Naive B cell (primary cell): ENCODE measurements at regions not wholly inside any gene's neighbourhood (a gene's known extent, or its start where the extent isn't known, plus 50 kb on each side); places are given as distances from the start of the nearest gene placed in this dataset.

ENCODE experiments used
- ATAC-seq, 2 donors: fragments of 150-1000 bp; cut with Tn5 transposase; 2 replicates each; pipeline ENCODE4 v1.10.0; 2021; ENCODE audit warnings: low read depth in 2 of 2, mild to moderate bottlenecking in 2 of 2, moderate library complexity in 2 of 2
- DNase-seq: peaks from one replicate; pipeline ENCODE4 v3.0.0; 2022
- H3K27ac Mint-ChIP-seq, 6 donors: one replicate each; pipeline ENCODE4 v1.8.0; 2020 to 2022; ENCODE audit warnings: mild to moderate bottlenecking in 6 of 6, mixed read lengths in 6 of 6, moderate library complexity in 5 of 6, inconsistent platforms in 2 of 6
- H3K27me3 Mint-ChIP-seq, 3 donors: one replicate each; pipeline ENCODE4 v1.8.0; 2021 to 2022; ENCODE audit warnings: mixed read lengths in 3 of 3, mild to moderate bottlenecking in 1 of 3
- H3K36me3 Mint-ChIP-seq, 2 donors: one replicate each; pipeline ENCODE4 v1.8.0; 2020 to 2022; ENCODE audit warnings: mixed read lengths in 2 of 2, inconsistent platforms in 1 of 2, mild to moderate bottlenecking in 1 of 2
- H3K4me1 Mint-ChIP-seq, 3 donors: one replicate each; pipeline ENCODE4 v1.8.0; 2020 to 2022; ENCODE audit warnings: mixed read lengths in 3 of 3, inconsistent platforms in 1 of 3, mild to moderate bottlenecking in 1 of 3, moderate library complexity in 1 of 3
- H3K4me3 Mint-ChIP-seq, 8 donors: one replicate each; pipeline ENCODE4 v1.8.0; 2020 to 2022; ENCODE audit warnings: mild to moderate bottlenecking in 8 of 8, mixed read lengths in 8 of 8, moderate library complexity in 8 of 8, inconsistent platforms in 2 of 8
- H3K9me3 Mint-ChIP-seq, 7 donors: one replicate each; pipeline ENCODE4 v1.8.0; 2020 to 2022; ENCODE audit warnings: mixed read lengths in 7 of 7, mild to moderate bottlenecking in 5 of 7, inconsistent platforms in 2 of 7, moderate library complexity in 1 of 7

- Mint-ChIP-seq H3K4me3 (no peak overlapping the region), H3K36me3 (no peaks in the 10 kb centered on the region), H3K27me3 (no peaks in the 10 kb centered on the region), H3K4me1 (no peaks in the 10 kb centered on the region), H3K27ac (no peak overlapping the region), H3K9me3 (peaks cover 0 to 7% (median 3%) of the 10 kb centered on the region in 7 donors)
- DNase-seq: no peak
- ATAC-seq: no peak
These were observed 1228.1 kb upstream of the GYPC start for GRCh38 chr2:125427721-125428315.

- DNase-seq (no peak), ATAC-seq (no peak)
- H3K4me1 Mint-ChIP-seq: no peaks in the 10 kb centered on the region
- H3K9me3 Mint-ChIP-seq: peaks cover 0 to 8% (median 4%) of the 10 kb centered on the region in 7 donors
- H3K27me3 Mint-ChIP-seq: no peaks in the 10 kb centered on the region
- H3K4me3 Mint-ChIP-seq: no peak overlapping the region
- H3K27ac Mint-ChIP-seq: no peak overlapping the region
- H3K36me3 Mint-ChIP-seq: no peaks in the 10 kb centered on the region
These were observed 1211.9 kb upstream of the GYPC start for GRCh38 chr2:125444106-125444505.

DNA sequence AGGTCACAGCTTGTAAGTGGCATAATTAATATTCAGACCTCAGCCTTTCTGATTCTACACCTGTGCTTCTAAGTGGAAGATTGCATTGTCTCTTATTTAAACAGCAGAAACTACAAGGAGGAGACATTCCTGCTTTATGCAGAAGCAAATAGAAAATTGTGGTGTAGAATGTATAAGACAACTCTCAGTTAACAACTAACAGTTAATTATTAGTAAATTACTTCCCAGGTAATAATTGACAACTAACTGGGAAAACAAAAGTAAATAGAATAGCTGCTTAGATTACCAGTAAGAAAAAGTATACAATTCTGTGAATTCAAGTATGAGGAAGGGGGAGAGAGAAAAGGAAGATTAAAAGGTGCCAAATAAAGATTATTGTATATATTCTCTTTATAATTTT lies 1210.5 kb upstream of the GYPC start:
- H3K27me3 Mint-ChIP-seq: no peaks in the 10 kb centered on the region
- peaks cover 2 to 8% (median 4%) of the 10 kb centered on the region in 7 donors for H3K9me3 Mint-ChIP-seq
- DNase-seq: no peak
- ATAC-seq: no peak
- H3K27ac Mint-ChIP-seq: no peak overlapping the region
- no peaks in the 10 kb centered on the region for H3K36me3 Mint-ChIP-seq
- H3K4me1 Mint-ChIP-seq: no peaks in the 10 kb centered on the region
- H3K4me3 Mint-ChIP-seq: peak overlapping the region in 1 of 8 donors; percentile 18

GRCh38 chr2:125450092-125450491 lies 1205.9 kb upstream of the GYPC start:
- no peaks in the 10 kb centered on the region for H3K36me3 Mint-ChIP-seq
- DNase-seq: no peak
- no peak overlapping the region for H3K4me3 Mint-ChIP-seq
- ATAC-seq: no peak
- no peaks in the 10 kb centered on the region for H3K27me3 Mint-ChIP-seq
- H3K4me1 Mint-ChIP-seq: no peaks in the 10 kb centered on the region
- H3K27ac Mint-ChIP-seq: no peak overlapping the region
- peaks cover 0 to 20% (median 5%) of the 10 kb centered on the region in 7 donors for H3K9me3 Mint-ChIP-seq

DNA sequence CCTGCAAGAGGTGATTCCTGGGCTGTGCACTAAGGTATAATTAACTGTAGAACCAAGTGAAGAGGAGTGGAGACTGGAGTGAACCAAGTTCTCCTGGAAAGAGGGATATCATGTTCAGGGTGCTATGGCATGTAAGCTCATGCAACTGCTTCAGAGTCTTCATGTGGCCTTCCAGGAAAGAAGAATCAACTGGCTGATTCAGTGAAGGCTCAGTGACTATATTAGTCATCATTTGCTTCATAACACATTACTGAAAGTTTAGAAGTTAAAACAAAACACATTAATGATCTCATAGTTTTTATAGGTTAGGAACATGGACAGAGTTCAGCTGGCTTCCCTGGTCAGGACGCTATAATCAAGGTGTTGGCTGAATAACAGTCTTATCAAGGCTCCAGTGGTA lies 1200.8 kb upstream of the GYPC start:
- H3K27ac Mint-ChIP-seq: no peak overlapping the region
- no peaks in the 10 kb centered on the region for H3K27me3 Mint-ChIP-seq
- H3K4me1 Mint-ChIP-seq: no peaks in the 10 kb centered on the region
- H3K9me3 Mint-ChIP-seq: peaks cover 0 to 20% (median 3%) of the 10 kb centered on the region in 7 donors
- no peak overlapping the region for H3K4me3 Mint-ChIP-seq
- H3K36me3 Mint-ChIP-seq: no peaks in the 10 kb centered on the region
- no peak for DNase-seq
- ATAC-seq: no peak

- no peaks in the 10 kb centered on the region for H3K27me3 Mint-ChIP-seq
- H3K27ac Mint-ChIP-seq: no peak overlapping the region
- peaks cover 0 to 18% (median 4%) of the 10 kb centered on the region in 7 donors for H3K9me3 Mint-ChIP-seq
- DNase-seq (no peak), ATAC-seq (no peak)
- no peaks in the 10 kb centered on the region for H3K36me3 Mint-ChIP-seq
- no peaks in the 10 kb centered on the region for H3K4me1 Mint-ChIP-seq
- no peak overlapping the region for H3K4me3 Mint-ChIP-seq
These were observed 1199.1 kb upstream of the GYPC start for GRCh38 chr2:125456693-125457363.

DNA sequence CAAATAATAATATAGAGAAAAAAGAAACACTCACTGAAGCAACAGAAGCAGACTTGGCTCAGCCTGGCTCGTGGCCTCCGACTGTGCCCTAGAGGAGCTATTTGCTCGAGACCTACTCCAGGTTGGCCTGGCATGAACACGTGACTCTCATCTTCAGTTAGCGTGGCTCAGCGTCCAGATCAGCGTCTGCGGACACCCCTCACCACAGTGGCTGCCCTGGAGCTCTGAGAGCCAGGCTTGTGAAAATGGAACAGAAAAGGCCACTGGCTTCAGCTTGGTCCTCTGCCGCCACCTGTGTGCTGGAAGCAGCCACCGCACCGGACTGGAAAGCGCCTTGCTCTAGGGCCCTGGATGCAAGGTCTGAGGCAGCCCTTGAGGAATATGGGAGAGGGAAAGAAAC lies 1184.0 kb upstream of the GYPC start:
- ATAC-seq: no peak
- Mint-ChIP-seq H3K4me3 (no peak overlapping the region), H3K36me3 (peaks cover 0 to 7% of the 10 kb centered on the region in 2 donors)

GRCh38 chr2:125479143-125479636 lies 1176.8 kb upstream of the GYPC start:
- Mint-ChIP-seq H3K36me3 (peaks cover 0 to 7% of the 10 kb centered on the region in 2 donors), H3K4me1 (no peaks in the 10 kb centered on the region), H3K9me3 (peaks cover 4 to 29% (median 16%) of the 10 kb centered on the region in 7 donors), H3K4me3 (no peak overlapping the region), H3K27me3 (no peaks in the 10 kb centered on the region), H3K27ac (no peak overlapping the region)
- DNase-seq: no peak
- no peak for ATAC-seq

More for the DNA sequence above, 1184.0 kb upstream of the GYPC start:
- Mint-ChIP-seq H3K4me1 (no peaks in the 10 kb centered on the region), H3K27me3 (no peaks in the 10 kb centered on the region), H3K27ac (peak overlapping the region in 2 of 6 donors; percentile 14 to 24), H3K9me3 (peaks cover 1 to 22% (median 13%) of the 10 kb centered on the region in 7 donors)
- DNase-seq: no peak

- Mint-ChIP-seq H3K27ac (no peak overlapping the region), H3K4me1 (no peaks in the 10 kb centered on the region), H3K9me3 (peaks cover 0 to 17% (median 8%) of the 10 kb centered on the region in 7 donors), H3K27me3 (no peaks in the 10 kb centered on the region), H3K4me3 (no peak overlapping the region), H3K36me3 (no peaks in the 10 kb centered on the region)
- no peak for ATAC-seq
- DNase-seq: no peak
These were observed 1165.7 kb upstream of the GYPC start for GRCh38 chr2:125490308-125490707.

DNA sequence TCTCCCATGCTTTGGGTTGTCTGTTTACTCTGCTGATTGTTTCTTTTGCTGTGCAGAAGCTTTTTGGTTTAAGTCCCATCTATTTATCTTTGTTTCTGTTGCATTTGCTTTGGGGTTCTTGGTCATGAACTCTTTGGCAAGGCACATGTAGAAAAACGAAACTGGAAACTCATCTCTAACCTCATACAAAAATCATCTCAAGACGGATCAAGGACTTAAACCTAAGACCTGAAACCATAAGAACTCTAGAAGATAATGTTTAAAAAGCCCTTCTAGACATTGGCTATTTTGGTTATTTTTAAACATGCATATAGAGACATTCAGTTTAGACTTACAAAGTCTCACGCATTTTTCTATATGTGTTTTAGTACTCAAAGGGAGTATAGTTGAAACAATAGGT lies 1164.3 kb upstream of the GYPC start:
- Mint-ChIP-seq H3K4me3 (no peak overlapping the region), H3K27ac (no peak overlapping the region), H3K9me3 (peaks cover 0 to 17% (median 7%) of the 10 kb centered on the region in 7 donors), H3K4me1 (no peaks in the 10 kb centered on the region), H3K36me3 (no peaks in the 10 kb centered on the region), H3K27me3 (no peaks in the 10 kb centered on the region)
- DNase-seq: no peak
- no peak for ATAC-seq

DNA sequence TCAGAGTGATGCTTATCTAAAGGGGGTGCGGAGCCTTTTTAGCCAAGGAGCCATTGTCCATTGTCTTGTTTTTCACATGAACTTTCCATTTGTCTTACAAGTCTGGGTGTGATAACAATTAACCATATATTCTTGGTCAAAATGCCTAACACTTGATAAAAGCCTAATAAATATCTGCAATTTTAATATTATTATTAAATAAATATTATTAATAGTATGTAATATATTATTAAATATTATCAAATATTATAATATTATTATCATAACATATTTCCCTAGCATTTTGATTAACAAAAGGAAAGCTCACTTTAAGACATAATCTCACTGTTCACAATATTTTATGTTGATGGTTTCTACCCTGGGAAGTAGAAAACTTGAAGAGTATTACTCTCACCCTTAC lies 1143.6 kb upstream of the GYPC start:
- H3K4me1 Mint-ChIP-seq: no peaks in the 10 kb centered on the region
- no peak overlapping the region for H3K27ac Mint-ChIP-seq
- H3K36me3 Mint-ChIP-seq: no peaks in the 10 kb centered on the region
- no peak for DNase-seq
- no peaks in the 10 kb centered on the region for H3K27me3 Mint-ChIP-seq
- no peak for ATAC-seq
- H3K4me3 Mint-ChIP-seq: no peak overlapping the region
- H3K9me3 Mint-ChIP-seq: peaks cover 0 to 8% (median 2%) of the 10 kb centered on the region in 7 donors

- Mint-ChIP-seq H3K27ac (no peak overlapping the region), H3K4me1 (no peaks in the 10 kb centered on the region), H3K36me3 (no peaks in the 10 kb centered on the region), H3K4me3 (no peak overlapping the region), H3K9me3 (peaks cover 0 to 14% (median 4%) of the 10 kb centered on the region in 7 donors), H3K27me3 (no peaks in the 10 kb centered on the region)
- DNase-seq (no peak), ATAC-seq (no peak)
These were observed 1139.4 kb upstream of the GYPC start for GRCh38 chr2:125516496-125517109.

DNA sequence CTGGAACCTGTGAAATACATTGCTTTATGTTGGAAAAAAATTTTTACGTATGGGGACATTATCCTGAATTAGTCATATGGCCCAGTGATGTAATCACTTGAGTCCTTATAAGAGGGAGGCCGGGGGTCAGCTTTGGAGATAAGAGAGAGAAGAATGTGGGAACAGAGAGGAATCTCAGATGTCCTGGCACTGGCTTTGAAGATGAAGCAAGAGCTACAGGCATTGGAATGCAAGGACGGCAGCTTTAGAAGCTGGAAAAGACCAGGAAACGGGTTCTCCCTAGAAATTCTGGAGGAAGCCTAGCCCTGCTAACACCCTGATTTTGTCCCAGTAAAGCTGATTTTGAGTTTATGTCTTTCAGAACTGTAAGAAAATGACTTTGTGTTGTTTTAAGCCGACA lies 1129.9 kb upstream of the GYPC start:
- no peaks in the 10 kb centered on the region for H3K36me3 Mint-ChIP-seq
- H3K9me3 Mint-ChIP-seq: peaks cover 0 to 6% (median 0%) of the 10 kb centered on the region in 7 donors
- H3K27me3 Mint-ChIP-seq: no peaks in the 10 kb centered on the region
- ATAC-seq: no peak
- no peak overlapping the region for H3K27ac Mint-ChIP-seq
- no peak for DNase-seq
- no peak overlapping the region for H3K4me3 Mint-ChIP-seq
- no peaks in the 10 kb centered on the region for H3K4me1 Mint-ChIP-seq

GRCh38 chr2:125535089-125535488 lies 1120.9 kb upstream of the GYPC start:
- no peak overlapping the region for H3K4me3 Mint-ChIP-seq
- no peak overlapping the region for H3K27ac Mint-ChIP-seq
- no peak for ATAC-seq
- no peaks in the 10 kb centered on the region for H3K4me1 Mint-ChIP-seq
- H3K9me3 Mint-ChIP-seq: peaks cover 0 to 4% (median 2%) of the 10 kb centered on the region in 7 donors
- no peaks in the 10 kb centered on the region for H3K36me3 Mint-ChIP-seq
- DNase-seq: no peak
- no peaks in the 10 kb centered on the region for H3K27me3 Mint-ChIP-seq
